Smooth muscle cell (in vitro differentiated cells): ENCODE measurements at regions not wholly inside any gene's neighbourhood (a gene's known extent, or its start where the extent isn't known, plus 50 kb on each side); places are given as distances from the start of the nearest gene placed in this dataset.

ENCODE experiments used
- DNase-seq: peaks from one replicate; lab custom pipeline; 2025; ENCODE audit not compliant: unreplicated experiment; lab: John Stamatoyannopoulos, UW
- H2AFZ ChIP-seq: fragments of 200-600 bp; sonication (generic); 2 replicates; pipeline ENCODE4 v1.6.0; 2016; ENCODE audit warnings: antibody characterized with exemption, low read depth, mild to moderate bottlenecking
- H3F3A ChIP-seq: fragments of 200-600 bp; sonication (generic); 2 replicates; pipeline ENCODE4 v1.6.0; 2017; ENCODE audit warnings: antibody characterized with exemption, low read depth
- H3K27ac ChIP-seq: fragments of 200-600 bp; sonication (generic); 2 replicates; pipeline ENCODE4 v1.5.1; 2016; ENCODE audit warnings: low read depth, mild to moderate bottlenecking
- H3K27me3 ChIP-seq: fragments of 200-600 bp; sonication (generic); 2 replicates; pipeline ENCODE4 v1.6.1; 2016; ENCODE audit warnings: low read depth, mild to moderate bottlenecking
- H3K36me3 ChIP-seq: fragments of 200-600 bp; sonication (generic); 2 replicates; pipeline ENCODE4 v1.5.1; 2016; ENCODE audit warnings: low read depth
- H3K4me1 ChIP-seq: fragments of 200-600 bp; sonication (generic); 2 replicates; pipeline ENCODE4 v1.5.1; 2016; ENCODE audit warnings: low read depth
- H3K4me2 ChIP-seq: fragments of 200-600 bp; sonication (generic); 2 replicates; pipeline ENCODE4 v1.6.0; 2016; ENCODE audit warnings: mild to moderate bottlenecking
- H3K4me3 ChIP-seq: fragments of 200-600 bp; sonication (generic); 2 replicates; pipeline ENCODE4 v1.5.1; 2016; ENCODE audit warnings: mild to moderate bottlenecking
- H3K79me2 ChIP-seq: fragments of 200-600 bp; sonication (generic); 2 replicates; pipeline ENCODE4 v1.6.0; 2016; ENCODE audit warnings: low read depth, mild to moderate bottlenecking
- H3K9ac ChIP-seq: fragments of 200-600 bp; sonication (generic); 2 replicates; pipeline ENCODE4 v1.6.0; 2016; ENCODE audit warnings: low read depth
- H3K9me3 ChIP-seq: fragments of 200-600 bp; sonication (generic); replicated peaks from 2 replicates; pipeline ENCODE4 v1.5.1; 2016; ENCODE audit warnings: low read depth
- H4K20me1 ChIP-seq: fragments of 200-600 bp; sonication (generic); 2 replicates; pipeline ENCODE4 v1.6.0; 2016; ENCODE audit warnings: low read depth
- CTCF ChIP-seq: fragments of 200-600 bp; sonication (generic); IDR thresholded peaks from 2 replicates; pipeline ENCODE4 v1.5.1; 2017; ENCODE audit warnings: borderline replicate concordance, mild to moderate bottlenecking, antibody characterized with exemption; ENCODE audit not compliant: insufficient read depth, poor library complexity, severe bottlenecking
- WGBS: methylation state at CpG from one replicate; pipeline ENCODE4 v1.1.7; 2016; ENCODE audit warnings: low lambda C conversion rate; 5-methylcytosine and 5-hydroxymethylcytosine counted together

GRCh38 chr9:129278391-129279237, 100.6 kb upstream of the IER5L start:
- Histone ChIP-seq H3F3A (no peaks in the 10 kb centered on the region), H3K4me3 (no peak overlapping the region), H3K79me2 (no peaks in the 10 kb centered on the region), H3K4me1 (peaks cover 12% of the 10 kb centered on the region), H3K4me2 (peak overlapping the region; percentile 43), H3K9ac (no peak overlapping the region), H2AFZ (no peak overlapping the region), H3K27me3 (no peaks in the 10 kb centered on the region), H3K9me3 (no peaks in the 10 kb centered on the region), H3K27ac (peak overlapping the region; percentile 77), H3K36me3 (no peaks in the 10 kb centered on the region), H4K20me1 (no peaks in the 10 kb centered on the region)
- WGBS, result 43% methylated on average over 15 of the region's 16 CpGs
- TF ChIP-seq CTCF, result no peak
- DNase-seq, result no peak

DNA sequence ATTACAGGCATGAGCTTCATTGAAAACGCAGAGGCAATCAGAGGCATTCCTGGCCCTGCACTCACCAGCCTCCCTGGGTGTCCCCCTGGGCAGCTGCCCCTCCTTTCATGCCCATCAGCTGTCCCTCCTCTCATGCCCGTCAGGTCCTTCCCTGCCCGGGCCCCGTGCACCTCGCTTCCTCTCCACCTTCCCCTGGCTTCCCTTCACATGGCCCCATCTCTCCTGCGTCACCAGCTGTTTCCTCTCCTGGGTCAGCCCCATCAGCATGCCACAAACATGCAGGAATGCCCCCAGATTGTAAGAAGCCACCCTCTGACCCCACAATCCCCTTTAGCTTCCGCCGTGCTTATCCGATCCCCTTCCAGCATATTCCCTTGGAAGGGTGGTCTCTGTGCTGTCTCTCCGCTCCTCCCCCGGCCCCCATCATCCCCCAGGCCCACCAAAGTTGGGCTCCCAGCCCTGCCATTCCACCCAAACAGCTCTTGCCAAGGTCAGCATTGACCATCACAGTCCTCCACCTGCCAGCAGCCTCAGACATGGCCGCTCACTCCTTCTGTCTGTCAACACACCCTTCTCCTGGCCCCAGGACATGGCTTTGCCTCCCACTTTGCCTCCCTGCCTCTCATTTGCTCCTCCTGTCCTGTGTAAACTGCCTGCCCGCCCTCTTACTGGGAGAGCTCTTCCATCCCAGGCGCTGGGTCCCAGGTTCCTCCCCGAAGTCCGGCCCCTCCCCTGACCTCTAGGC, 98.6 kb upstream of the IER5L start:
- no peaks in the 10 kb centered on the region for H3K36me3 ChIP-seq
- no peak for DNase-seq

DNA sequence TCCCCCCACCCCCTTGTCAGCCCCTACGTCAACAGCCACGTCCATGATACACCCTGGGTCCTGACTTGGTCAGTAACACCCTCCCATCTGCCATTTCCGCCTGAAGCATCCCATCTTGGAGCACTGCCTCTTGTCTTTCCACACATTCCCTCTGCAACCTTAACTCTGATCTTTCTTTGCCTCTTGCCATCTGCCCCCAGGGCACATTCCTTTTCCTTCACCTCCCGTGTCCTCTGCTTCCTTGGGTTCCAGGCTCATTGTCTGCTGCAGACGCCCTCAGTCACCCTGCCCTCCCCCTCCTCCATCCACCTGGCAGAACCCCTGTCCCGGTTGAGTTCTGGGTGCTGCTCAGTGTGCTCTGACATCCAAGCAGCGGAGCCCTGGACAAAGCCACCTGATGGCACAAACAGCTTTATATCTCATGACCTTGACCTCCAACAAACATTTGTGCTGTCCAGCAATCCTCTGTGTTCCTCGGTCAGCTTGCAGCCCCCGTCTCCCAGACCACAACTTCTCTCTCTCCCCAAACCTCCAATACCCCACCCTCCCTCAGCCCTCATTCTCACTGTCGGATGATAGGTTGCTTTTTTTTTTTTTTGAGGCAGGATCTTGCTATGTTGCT, 97.7 kb upstream of the IER5L start:
- Histone ChIP-seq H3K4me1 (peaks cover 12% of the 10 kb centered on the region), H3K79me2 (no peaks in the 10 kb centered on the region), H3K27ac (no peak overlapping the region), H2AFZ (no peak overlapping the region), H3K4me3 (no peak overlapping the region), H3K9ac (no peak overlapping the region), H3K27me3 (no peaks in the 10 kb centered on the region), H3K4me2 (no peak overlapping the region), H4K20me1 (no peaks in the 10 kb centered on the region), H3K36me3 (no peaks in the 10 kb centered on the region), H3K9me3 (no peaks in the 10 kb centered on the region), H3F3A (no peaks in the 10 kb centered on the region)
- 60% methylated on average over 10 of the region's 10 CpGs for WGBS
- no peak for DNase-seq
- TF ChIP-seq CTCF, result no peak

More for the DNA sequence above, 98.6 kb upstream of the IER5L start:
- Histone ChIP-seq H3K9ac (no peak overlapping the region), H2AFZ (no peak overlapping the region), H3K4me2 (no peak overlapping the region), H3K79me2 (no peaks in the 10 kb centered on the region), H3K4me1 (peaks cover 12% of the 10 kb centered on the region), H4K20me1 (no peaks in the 10 kb centered on the region), H3K27ac (no peak overlapping the region), H3K27me3 (no peaks in the 10 kb centered on the region), H3K9me3 (no peaks in the 10 kb centered on the region), H3F3A (no peaks in the 10 kb centered on the region), H3K4me3 (no peak overlapping the region)
- TF ChIP-seq CTCF, result no peak
- 87% methylated on average over 16 of the region's 16 CpGs for WGBS
